CD4-positive, alpha-beta T cell treated with Interleukin-1 beta for 1 hour (primary cell): ENCODE measurements at regions not wholly inside any gene's neighbourhood (a gene's known extent, or its start where the extent isn't known, plus 50 kb on each side); places are given as distances from the start of the nearest gene placed in this dataset.
A peak's percentile ranks its signal among the peaks of the same experiment; 100 is the strongest.
"Not testable (repeated sequence)": the region's sequence is repeated elsewhere in the genome, so short reads cannot be mapped to it uniquely, and the experiment has no call there.

Experiments used
- DNase-seq, 2 donors: peaks; one replicate each; pipeline ENCODE4 v3.0.0-alpha.2; 2020 to 2022

DNA sequence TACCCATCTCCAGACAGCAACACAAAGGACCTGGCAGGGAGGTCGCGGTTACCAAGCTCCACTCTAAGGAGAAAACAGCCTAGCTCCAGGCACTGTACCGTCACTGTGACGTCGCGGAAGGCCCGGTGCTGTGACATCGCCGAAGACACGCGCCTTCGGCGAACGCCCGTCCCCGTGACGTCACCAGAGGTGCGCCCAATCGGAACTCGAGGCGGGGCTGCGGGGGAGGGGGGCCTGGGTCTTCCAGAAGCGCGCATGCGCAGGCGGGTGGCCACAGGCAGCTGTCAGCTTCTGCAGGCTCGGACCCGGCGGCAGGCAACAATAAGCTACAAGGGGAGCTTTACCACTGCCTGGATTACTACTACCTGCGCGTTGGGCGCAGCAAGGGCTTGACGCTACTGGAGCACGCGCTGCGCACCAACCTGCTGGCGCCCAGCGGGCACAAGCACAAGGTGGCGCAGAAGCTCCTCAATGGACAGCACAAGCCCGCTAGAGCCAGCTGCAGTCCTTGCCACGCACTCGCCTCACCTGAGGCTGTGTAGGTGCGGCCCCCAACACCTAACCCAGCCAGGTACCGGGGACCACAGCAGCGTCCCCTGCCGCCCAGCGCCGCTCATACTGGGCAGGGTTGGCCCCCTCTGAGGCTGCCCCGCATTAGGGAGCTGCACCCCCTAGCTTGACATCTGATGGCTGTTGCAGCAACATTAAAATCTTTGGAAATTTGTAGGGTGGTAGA is 208.4 kb downstream of the TPST1 start:
- DNase-seq = peak; percentile 89 to 92

- DNase-seq = no peak
These were observed 210.6 kb downstream of the TPST1 start for GRCh38 chr7:66415659-66416265.

- DNase-seq = no peak
These were observed 210.1 kb upstream of the KCTD7 start for GRCh38 chr7:66418537-66418936.

DNA sequence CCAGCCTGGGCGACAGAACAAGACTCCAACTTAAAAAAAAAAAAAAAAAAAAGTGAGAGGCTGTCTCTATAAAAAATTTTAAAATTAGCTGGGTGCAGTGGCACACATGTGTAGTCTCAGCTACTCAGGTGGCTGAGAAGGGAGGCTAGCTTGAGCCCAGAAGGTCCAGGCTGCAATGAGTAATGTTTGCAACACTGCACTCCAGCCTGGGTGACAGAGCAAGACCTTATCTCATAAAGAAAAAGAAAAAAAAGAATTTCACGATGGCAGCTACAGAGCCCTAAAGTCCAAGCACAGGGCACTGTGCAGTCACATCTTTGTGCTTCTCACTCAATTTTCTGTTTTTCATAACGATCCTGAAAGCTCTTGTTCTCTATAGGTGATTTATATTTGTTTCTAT is 209.5 kb upstream of the KCTD7 start:
- no peak for DNase-seq

DNA sequence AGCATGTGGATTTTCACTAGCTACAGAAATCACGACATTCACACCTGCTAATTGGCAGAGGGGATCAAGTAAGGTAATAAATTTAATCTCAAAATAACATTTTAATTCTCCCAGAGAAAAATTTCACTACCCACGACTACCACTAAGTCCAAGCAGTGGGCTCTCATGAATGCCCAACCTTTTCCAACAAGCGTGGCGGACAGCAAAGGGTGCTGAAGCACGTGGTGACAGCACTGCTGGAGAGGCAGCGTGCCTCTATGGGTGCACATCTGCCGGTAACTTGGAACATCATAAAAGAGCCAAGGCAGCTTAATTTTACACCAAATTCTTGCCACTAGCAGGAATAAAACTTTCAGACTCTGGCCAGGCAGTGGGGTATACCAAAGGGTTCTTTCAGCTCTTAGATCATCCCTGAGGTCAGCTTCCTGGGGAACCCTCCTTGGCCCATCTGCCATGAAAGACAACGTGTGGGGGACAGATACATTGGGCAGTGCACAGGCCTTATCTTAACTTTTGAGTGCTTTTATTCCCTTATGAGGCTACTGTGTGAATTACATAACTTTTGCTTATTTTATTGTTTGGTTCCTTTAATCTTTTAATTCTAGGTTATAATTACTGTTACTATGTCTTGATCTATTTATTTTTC is 206.7 kb upstream of the KCTD7 start:
- no peak for DNase-seq

DNA sequence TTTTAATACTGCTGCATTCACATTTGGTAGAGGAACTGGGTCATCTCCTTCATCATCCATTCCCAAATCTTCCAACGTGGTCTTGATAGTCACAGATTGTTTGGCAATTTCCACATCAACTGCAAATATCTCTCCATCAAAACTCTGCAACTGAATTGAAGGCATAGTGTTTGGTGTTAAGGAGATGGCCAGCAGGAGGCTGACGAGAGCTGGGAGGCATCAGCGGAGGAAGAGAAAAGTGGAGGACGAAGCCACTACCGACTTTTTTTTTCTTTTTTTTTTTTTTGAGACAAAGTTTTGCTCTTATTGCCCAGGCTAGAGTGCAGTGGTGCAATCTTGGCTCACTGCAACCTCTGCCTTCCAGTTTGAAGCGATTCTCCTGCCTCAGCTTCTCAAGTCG is 205.0 kb upstream of the KCTD7 start:
- no peak for DNase-seq

DNA sequence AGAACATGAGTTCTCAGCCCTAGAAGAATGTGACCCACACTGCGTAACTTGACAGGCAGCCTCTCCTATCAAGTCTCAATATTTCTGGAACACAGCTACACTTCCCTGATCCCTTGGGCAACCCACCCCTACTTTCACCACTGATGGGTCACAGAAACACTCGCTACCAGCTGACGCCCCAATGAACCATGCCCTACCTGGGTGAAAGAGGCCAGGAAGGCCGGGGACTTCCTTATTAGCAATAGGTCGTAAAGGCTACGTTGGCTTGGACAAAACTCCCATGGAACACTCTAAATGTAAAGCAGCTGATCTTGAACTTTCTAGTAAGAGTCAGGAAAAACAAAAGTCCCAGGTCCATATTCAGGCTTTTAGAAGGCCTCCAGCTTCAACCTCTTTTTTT is 202.3 kb upstream of the KCTD7 start:
- no peak for DNase-seq

DNA sequence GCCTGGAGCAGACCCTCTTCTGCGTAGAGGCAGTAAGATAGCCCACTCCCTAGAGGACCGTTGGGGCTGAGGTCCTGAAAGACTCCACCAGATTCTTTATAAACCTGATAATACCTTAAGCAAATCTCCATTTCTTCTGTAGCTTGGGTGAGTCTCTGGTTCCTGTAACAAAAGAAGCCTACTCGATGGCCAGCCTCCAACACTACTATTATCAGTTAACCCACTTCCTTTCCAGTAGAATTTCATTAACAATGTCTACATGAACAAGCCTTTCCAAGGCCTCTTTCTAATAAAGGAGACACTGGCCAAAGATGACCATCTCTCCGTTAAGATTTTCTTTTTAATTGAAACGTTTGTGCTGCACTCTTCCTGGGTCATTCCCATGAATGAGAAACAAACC is 201.7 kb upstream of the KCTD7 start:
- DNase-seq = no peak

GRCh38 chr7:66427956-66428355 is 200.7 kb upstream of the KCTD7 start:
- DNase-seq = no peak

DNA sequence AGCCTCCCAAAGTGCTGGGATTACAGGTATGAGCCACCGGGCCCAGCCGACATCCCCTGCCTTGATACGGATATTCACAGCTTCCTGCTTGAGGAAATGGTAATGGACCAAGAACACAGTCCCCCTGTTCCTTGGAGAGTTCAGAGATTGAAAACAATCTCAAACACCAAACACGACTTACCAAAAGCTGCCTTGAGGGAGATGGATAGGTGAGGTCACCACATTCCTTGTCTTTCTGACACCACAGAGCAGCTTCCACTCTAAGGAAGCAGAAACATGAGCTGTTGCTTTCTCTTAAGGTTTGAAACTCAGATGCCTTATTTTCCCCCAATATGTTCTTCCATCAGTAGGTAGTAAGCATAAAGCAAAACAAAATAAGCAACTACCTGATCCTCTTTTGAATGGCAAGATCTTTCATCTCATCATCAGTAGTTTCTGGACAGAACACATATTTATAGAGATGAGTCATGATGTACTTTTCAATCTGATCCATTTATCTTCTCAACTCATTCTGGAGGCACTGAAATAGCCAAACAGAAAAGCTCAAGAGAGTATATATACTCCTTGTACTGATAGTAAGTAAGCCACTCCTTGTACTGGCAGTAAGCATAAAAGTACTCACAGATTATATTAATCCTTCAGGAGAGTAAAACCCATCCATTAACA is 199.1 kb upstream of the KCTD7 start:
- DNase-seq = no peak

GRCh38 chr7:66430164-66430545 is 198.5 kb upstream of the KCTD7 start:
- no peak for DNase-seq

GRCh38 chr7:66438703-66439405 is 189.8 kb upstream of the KCTD7 start:
- DNase-seq = not testable (repeated sequence)

DNA sequence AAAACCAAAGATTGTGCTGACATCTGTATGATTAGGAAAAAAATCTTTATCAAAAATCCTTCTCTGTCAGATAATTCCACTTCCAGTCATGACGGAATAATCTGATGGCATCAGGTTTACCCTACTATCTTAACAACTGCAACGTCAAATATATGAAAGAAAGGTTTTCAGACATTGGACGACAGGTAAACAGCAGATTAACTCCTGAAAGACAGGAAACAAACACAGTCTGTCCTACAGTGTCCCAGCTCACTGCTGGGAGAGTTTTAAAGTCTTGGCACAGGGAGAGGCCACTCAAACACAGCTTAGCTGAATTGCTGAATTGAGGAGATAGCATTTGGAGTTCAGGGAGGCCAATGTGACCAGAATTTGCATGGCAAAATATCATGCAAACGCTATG is 186.3 kb upstream of the KCTD7 start:
- no peak for DNase-seq

GRCh38 chr7:66443946-66444345 is 184.7 kb upstream of the KCTD7 start:
- no peak for DNase-seq

GRCh38 chr7:66447007-66447406 is 181.7 kb upstream of the KCTD7 start:
- not testable (repeated sequence) for DNase-seq

- not testable (repeated sequence) for DNase-seq
These were observed 177.9 kb upstream of the KCTD7 start for GRCh38 chr7:66450814-66451213.

DNA sequence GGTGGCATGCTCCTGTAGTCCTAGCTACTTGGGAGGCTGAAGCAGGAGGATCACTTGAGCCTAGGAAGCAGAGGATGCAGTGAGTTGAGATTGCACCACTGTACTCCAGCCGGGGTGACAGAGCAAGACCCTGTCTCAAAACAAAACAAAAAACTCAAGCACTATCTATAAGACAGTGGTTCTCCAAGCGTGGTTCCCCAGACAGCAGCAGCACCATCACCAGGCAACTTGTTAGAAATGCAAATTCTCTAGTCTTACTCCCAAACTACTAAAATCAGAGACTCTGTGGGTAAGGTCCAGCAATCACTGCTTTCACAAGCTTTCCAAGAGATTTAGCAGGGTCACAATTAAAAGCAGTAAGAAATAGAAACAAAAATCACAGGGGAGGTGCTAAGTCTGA is 177.0 kb upstream of the KCTD7 start:
- DNase-seq = not testable (repeated sequence)

DNA sequence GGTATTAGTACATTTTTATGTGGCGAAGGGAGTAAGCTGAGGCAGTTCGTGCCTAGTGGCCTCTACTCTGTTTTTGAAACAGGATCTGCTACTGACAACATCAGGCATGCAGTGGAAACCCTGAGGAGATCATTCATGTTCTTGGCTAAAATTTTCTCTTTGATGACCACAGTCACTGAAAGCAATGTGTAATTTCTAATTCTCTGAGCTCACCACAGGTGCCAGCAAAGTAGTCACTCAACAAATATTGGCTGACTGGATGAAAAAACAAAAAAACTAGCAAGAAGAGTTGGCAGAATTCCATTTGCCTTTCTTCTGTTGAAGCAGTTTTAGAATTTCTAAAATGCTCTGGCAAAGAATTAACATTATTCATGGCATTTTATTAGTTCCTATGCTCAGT is 176.5 kb upstream of the KCTD7 start:
- DNase-seq = no peak

GRCh38 chr7:66453340-66453739 is 175.3 kb upstream of the KCTD7 start:
- no peak for DNase-seq

DNA sequence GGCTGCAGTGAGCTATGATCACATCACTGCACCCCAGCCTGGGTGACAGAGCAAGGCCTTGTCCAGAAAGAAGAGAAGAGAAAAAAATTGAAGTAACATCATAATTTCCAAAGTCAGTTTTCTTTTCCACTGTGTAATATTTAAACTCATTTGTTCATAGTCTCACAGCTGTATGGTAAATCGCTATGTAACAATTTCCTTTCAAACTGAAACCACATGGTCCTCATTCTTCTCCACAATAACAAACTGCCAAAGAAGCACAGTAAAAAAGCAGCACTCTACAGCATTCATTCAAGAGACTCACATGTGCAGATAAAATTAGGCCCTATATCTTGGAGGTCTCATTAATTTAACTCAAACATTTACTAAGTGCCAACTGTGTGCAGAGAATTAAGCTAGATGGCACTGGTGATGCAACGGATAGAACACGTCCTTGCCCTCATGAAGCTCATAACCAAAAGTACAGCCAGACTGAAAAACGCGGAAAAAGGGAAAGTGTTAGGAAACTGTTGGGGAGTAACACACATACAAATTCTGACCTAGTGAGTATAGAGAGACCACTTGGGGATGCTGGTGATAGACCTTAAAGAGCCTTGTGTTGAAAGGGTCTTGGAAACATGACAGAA is 174.0 kb upstream of the KCTD7 start:
- DNase-seq = no peak

DNA sequence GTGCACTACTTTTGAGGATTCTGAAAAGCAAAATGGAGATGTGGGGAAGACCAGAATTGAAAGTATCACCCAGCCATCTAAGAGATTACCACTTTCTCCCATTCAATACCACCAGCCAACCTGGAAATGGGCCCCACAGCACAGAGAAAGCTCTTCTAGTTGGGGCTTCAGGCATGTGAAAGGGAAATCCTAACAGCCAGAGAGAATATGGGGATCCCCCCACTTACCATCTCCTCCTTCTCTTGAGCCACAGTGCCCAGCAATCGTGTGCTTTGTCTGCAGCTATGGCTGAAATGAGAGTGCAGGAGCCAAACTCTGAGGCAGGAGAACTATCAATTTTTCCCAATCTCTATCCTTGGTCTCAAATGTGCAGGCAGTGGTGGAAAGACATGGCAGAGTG is 173.2 kb upstream of the KCTD7 start:
- not testable (repeated sequence) for DNase-seq

GRCh38 chr7:66456431-66456830 is 172.2 kb upstream of the KCTD7 start:
- DNase-seq = not testable (repeated sequence)

DNA sequence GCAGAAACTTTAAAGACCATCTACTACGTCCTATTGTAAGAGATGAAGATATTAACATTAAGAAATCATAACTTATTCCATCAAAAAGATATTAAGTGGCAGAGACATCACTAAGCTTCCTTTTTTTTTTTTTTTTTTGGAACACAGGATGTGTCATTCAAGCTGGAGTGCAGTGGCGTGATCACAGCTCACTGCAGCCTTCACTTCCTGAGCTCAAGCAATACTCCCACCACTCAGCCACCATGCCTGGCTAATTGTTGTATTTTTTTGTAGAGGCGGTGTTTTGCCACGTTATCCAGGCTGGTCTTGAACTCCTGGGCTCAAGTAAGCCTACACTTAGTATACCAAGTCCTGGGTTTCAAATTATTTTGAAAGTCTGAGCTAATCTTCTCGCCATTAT is 169.7 kb upstream of the KCTD7 start:
- DNase-seq = not testable (repeated sequence)
